ENCODE measurements at regions not wholly inside any gene's neighbourhood (a gene's known extent, or its start where the extent isn't known, plus 50 kb on each side); places are given as distances from the start of the nearest gene placed in this dataset.
"Not testable (repeated sequence)": the region's sequence is repeated elsewhere in the genome, so short reads cannot be mapped to it uniquely, and the experiment has no call there.

DNA sequence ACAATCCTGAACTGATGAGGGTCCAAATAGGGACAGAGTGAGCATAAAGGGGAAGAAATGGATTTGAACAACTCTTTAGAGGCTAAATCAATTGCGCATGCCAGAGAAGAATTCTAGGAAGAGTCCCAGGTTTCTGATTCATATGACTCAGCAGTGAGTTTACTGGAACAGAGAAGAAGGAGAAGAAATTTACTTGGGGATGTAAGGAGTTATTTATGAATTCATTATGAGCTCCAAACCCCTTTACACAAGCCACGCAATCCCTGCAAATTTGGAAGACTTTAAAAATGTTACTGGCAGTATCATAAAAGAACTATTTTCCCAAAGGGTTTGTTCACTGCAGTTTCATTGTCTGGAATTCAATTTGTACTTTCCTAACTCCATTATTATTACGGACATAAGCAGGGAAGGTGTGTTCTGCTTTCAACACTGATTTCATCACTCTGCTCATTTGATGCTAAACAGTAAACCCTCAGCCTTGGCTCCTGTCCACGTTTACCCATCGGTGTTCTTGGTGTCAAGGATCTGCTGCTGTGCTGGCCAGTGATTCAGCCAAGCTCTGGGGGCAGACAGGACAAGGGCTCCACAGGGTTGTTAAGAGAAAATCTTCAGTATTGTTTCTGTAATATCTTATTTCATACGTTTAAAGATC, 273.7 kb downstream of the HNRNPD start:
- H3K4me3 ChIP-seq (replicated peaks; ENCODE audit: low read depth, low read length), result no peak overlapping the region
- TF ChIP-seq, protein P1, sequence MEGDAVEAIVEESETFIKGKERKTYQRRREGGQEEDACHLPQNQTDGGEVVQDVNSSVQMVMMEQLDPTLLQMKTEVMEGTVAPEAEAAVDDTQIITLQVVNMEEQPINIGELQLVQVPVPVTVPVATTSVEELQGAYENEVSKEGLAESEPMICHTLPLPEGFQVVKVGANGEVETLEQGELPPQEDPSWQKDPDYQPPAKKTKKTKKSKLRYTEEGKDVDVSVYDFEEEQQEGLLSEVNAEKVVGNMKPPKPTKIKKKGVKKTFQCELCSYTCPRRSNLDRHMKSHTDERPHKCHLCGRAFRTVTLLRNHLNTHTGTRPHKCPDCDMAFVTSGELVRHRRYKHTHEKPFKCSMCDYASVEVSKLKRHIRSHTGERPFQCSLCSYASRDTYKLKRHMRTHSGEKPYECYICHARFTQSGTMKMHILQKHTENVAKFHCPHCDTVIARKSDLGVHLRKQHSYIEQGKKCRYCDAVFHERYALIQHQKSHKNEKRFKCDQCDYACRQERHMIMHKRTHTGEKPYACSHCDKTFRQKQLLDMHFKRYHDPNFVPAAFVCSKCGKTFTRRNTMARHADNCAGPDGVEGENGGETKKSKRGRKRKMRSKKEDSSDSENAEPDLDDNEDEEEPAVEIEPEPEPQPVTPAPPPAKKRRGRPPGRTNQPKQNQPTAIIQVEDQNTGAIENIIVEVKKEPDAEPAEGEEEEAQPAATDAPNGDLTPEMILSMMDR (IDR thresholded peaks at IDR 0.05; ENCODE audit: low read depth, low read length, missing control alignments), result no peak
- DNase-seq (ENCODE audit: extremely low read depth, low read depth), result no peak

DNA sequence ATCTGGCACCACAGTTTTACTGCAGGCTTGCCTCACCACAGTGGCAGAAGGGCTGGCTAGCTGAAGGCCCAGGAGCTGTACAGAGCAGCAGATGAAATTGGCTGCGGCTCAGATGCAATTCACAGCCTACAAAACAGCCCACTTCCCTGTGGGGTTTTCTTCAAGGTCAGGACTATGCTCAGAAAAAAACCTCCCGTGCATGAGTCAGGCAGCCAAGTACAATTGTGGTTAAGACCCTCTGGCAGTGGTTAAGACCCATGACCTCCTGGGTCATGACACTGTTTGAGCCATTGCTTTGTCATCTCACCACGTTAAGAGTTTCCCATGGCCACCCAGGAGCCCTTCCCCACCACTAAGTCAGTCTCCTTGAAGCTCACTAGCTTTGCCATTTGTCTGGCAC, 276.3 kb downstream of the HNRNPD start:
- TF ChIP-seq, protein P1 (IDR thresholded peaks at IDR 0.05; ENCODE audit: low read depth, low read length, missing control alignments), result no peak
- no peak for DNase-seq (ENCODE audit: extremely low read depth, low read depth)
- no peak overlapping the region for H3K4me3 ChIP-seq (replicated peaks; ENCODE audit: low read depth, low read length)

DNA sequence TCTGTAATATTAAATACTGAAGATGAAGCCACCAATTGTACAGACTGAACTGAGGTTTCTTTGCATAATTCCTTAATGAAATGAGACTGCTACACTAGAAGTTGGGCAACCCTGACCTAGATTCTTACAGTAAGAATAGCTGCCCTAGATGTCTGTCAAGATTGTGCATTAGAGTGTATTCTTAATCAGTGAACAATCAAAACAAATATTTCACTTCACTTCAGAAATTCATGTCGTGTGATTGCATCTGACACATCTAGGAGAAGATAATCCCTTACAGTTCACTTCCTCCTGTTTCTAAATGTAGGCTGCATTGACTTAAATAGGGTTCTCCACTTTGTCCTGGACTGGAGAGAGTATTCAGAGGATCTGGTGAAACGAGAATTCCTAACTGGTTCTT, 283.1 kb downstream of the HNRNPD start:
- DNase-seq (ENCODE audit: extremely low read depth, low read depth), result no peak
- H3K4me3 ChIP-seq (replicated peaks; ENCODE audit: low read depth, low read length), result no peak overlapping the region
- TF ChIP-seq, protein P1 (IDR thresholded peaks at IDR 0.05; ENCODE audit: low read depth, low read length, missing control alignments), result no peak

DNA sequence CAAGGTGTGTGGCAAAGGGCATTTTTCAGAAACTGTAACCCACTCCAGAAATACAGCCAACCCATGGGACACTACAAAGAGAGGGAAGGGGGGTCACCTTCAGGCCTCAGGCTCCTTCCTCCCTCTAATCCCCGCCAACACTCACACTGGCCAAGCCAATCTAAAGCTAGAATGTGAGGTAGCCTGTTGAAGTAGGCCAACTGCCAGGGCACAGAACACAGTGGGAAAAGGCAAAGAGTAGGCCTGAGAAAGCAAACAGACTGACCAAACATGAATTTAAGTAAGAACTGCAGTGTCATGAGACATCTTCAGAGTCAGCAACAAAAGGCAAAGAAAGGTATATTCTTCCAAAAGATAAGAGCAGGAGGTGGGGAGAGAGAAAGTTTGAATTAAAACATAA, 289.0 kb downstream of the HNRNPD start:
- TF ChIP-seq, protein P1 (IDR thresholded peaks at IDR 0.05; ENCODE audit: low read depth, low read length, missing control alignments), result no peak
- H3K4me3 ChIP-seq (replicated peaks; ENCODE audit: low read depth, low read length), result no peak overlapping the region
- no peak for DNase-seq (ENCODE audit: extremely low read depth, low read depth)

DNA sequence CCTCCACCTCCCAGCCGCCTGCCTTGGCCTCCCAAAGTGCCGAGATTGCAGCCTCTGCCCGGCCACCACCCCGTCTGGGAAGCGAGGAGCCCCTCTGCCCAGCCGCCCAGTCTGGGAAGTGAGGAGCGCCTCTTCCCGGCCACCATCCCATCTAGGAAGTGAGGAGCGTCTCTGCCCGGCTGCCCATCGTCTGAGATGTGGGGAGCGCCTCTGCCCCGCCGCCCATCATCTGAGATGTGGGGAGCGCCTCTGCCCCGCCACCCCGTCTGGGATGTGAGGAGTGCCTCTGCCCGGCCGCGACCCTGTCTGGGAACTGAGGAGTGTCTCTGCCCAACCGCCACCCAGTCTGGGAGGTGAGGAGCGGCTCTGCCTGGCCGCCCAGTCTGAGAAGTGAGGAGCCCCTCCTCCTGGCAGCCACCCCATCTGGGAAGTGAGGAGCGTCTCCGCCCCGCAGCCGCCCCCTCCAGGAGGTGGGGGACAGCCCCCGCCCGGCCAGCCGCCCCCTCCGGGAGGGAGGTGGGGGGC, 296.3 kb downstream of the HNRNPD start:
- H3K4me3 ChIP-seq (replicated peaks; ENCODE audit: low read depth, low read length); DNase-seq (ENCODE audit: extremely low read depth, low read depth): not testable (repeated sequence)

DNA sequence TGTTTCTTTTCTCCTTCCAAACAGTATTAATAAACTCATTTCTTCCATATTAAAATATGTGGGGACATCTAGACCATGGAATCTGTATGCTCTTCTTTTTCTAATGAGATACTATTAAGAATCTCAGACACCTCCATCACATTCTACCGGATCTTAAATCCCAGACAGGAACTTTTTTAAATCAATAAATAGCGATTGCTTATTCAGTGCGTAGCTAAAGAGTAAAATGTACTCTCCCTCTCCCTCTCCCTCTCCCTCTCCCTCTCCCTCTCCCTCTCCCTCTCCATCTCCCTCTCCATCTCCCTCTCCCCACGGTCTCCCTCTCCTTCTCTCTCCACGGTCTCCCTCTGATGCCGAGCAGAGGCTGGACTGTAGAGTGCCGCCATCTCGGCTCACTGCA, 297.0 kb downstream of the HNRNPD start:
- TF ChIP-seq, protein P1 (IDR thresholded peaks at IDR 0.05; ENCODE audit: low read depth, low read length, missing control alignments), result no peak
- H3K4me3 ChIP-seq (replicated peaks; ENCODE audit: low read depth, low read length), result no peak overlapping the region
- no peak for DNase-seq (ENCODE audit: extremely low read depth, low read depth)

DNA sequence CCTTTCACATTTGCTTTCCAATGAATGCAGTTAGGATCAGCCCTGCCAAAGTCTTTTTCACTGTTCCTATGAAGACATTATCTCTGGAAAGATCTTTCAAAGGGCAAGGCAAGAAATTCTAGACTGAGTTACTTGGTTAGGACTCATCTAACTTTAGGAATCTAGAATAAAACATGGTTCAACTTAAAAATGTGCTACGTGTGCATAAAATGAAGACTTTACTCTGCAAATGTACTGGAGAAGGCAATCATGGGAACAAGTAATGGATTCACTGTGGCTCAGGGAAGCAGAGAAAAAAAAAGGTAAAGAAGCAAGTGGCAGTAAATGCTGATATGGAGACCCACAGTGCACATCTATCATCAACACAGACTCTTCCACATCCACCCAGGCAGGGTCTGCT, 297.4 kb downstream of the HNRNPD start:
- TF ChIP-seq, protein P1 (IDR thresholded peaks at IDR 0.05; ENCODE audit: low read depth, low read length, missing control alignments), result no peak
- no peak overlapping the region for H3K4me3 ChIP-seq (replicated peaks; ENCODE audit: low read depth, low read length)
- DNase-seq (ENCODE audit: extremely low read depth, low read depth), result no peak
